ENCODE measurements at regions not wholly inside any gene's neighbourhood (a gene's known extent, or its start where the extent isn't known, plus 50 kb on each side); places are given as distances from the start of the nearest gene placed in this dataset.

DNA sequence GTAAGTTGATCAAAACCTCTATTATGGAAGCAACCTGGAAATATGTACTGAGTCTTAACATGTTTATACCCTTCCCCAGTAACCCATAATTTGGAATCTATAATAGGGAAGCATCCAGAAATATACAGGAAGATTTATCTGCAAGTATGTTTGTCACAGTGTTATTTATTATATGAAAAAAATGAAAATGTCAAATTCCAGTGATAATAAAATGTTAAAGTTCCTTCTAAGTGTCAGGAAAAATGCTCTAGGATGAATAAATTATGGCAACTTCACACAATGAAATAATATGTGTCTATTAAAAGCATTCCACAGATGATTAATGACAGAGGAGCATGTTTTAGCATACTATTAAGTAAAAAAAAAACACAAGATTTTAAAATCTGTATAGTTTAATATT lies 202.3 kb upstream of the PRNP start:
- TF ChIP-seq, protein P1, sequence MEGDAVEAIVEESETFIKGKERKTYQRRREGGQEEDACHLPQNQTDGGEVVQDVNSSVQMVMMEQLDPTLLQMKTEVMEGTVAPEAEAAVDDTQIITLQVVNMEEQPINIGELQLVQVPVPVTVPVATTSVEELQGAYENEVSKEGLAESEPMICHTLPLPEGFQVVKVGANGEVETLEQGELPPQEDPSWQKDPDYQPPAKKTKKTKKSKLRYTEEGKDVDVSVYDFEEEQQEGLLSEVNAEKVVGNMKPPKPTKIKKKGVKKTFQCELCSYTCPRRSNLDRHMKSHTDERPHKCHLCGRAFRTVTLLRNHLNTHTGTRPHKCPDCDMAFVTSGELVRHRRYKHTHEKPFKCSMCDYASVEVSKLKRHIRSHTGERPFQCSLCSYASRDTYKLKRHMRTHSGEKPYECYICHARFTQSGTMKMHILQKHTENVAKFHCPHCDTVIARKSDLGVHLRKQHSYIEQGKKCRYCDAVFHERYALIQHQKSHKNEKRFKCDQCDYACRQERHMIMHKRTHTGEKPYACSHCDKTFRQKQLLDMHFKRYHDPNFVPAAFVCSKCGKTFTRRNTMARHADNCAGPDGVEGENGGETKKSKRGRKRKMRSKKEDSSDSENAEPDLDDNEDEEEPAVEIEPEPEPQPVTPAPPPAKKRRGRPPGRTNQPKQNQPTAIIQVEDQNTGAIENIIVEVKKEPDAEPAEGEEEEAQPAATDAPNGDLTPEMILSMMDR (IDR thresholded peaks at IDR 0.05), result no peak
- TF ChIP-seq POLR2A (IDR thresholded peaks at IDR 0.05), result no peak
